ENCODE measurements at regions not wholly inside any gene's neighbourhood (a gene's known extent, or its start where the extent isn't known, plus 50 kb on each side); places are given as distances from the start of the nearest gene placed in this dataset.

DNA sequence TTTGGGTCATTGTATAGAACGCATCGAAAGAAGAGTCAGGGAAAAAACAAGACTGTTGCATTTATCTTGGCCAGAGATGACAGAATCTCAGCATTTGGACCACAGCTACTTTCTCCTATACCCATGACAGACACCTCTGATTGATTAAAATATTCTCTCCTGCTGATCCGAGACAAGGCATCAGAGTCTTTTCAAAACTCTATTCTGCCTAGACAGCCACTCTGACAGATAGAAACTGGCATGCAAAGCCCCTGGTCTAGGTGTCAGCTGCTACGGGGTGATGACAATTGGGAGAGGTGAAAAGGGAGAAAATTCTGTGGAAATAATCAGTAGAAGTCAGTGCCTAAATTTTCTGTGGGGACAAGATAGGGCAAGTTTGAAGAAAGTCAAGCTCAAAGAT, 152.2 kb downstream of the PIK3R1 start:
- DNase-seq, result no peak
- Histone ChIP-seq H3K9ac (ENCODE audit: extremely low read depth, low read length, poor library complexity, severe bottlenecking) (no peak overlapping the region), H3K4me1 (ENCODE audit: control insufficient read depth, insufficient read depth, low read length) (no peaks in the 10 kb centered on the region), H3K36me3 (ENCODE audit: control insufficient read depth, insufficient read depth, low read length) (no peaks in the 10 kb centered on the region), H3K4me3 (ENCODE audit: low read length) (no peak overlapping the region), H3K9me3 (ENCODE audit: control insufficient read depth, low read length) (no peaks in the 10 kb centered on the region), H3K27ac (ENCODE audit: low read depth, low read length) (no peak overlapping the region), H3K27me3 (ENCODE audit: control insufficient read depth, insufficient read depth, low read length, poor library complexity, severe bottlenecking) (no peaks in the 10 kb centered on the region)
- Mint-ChIP-seq H3K27ac (no peak overlapping the region), H3K36me3 (ENCODE audit: low read depth) (no peaks in the 10 kb centered on the region), H3K4me3 (no peak overlapping the region), H3K27me3 (ENCODE audit: insufficient read depth) (no peaks in the 10 kb centered on the region), H3K4me1 (no peaks in the 10 kb centered on the region), H3K9me3 (peaks cover under 1% of the 10 kb centered on the region)
- WGBS, 2 experiments (ENCODE audit: insufficient coverage in 1 of 2, insufficient read length in 1 of 2), result 95 to 100% methylated on average over 1 to 4 of the region's 4 CpGs
- TF ChIP-seq, protein P1, sequence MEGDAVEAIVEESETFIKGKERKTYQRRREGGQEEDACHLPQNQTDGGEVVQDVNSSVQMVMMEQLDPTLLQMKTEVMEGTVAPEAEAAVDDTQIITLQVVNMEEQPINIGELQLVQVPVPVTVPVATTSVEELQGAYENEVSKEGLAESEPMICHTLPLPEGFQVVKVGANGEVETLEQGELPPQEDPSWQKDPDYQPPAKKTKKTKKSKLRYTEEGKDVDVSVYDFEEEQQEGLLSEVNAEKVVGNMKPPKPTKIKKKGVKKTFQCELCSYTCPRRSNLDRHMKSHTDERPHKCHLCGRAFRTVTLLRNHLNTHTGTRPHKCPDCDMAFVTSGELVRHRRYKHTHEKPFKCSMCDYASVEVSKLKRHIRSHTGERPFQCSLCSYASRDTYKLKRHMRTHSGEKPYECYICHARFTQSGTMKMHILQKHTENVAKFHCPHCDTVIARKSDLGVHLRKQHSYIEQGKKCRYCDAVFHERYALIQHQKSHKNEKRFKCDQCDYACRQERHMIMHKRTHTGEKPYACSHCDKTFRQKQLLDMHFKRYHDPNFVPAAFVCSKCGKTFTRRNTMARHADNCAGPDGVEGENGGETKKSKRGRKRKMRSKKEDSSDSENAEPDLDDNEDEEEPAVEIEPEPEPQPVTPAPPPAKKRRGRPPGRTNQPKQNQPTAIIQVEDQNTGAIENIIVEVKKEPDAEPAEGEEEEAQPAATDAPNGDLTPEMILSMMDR (conservative IDR thresholded peaks at IDR 0.05), result no peak

DNA sequence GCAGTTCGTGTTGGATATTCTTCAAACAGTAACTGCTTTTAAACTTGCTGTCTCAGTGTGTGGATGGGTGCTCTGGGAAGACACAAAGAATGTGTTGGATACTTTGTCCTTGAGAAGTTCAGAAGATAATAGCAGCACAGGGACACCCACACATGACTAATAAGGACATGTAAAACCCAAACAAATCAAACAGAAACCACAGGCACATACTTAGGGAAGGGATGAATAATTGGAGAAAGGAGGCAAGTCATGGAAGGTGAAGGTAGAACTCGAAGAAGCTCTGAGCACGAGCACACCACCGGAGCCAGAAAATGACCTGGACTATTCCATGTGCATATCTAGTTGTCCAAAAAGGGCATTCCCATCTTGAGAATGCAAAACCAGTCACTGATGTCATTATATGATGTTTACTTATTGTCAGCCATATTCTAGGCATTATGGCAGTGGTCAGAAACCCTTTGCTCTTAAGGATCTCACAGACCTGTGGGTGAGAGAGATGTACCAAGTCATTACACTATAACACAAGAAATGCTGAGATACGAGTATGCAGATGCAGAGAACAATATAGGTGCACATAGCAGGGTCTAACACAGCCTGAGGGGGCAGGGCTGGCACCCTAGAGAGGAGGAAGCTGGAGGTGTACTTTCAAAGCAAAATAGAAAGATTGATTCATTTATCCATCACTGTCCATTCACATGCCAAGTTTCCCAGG, 152.9 kb downstream of the PIK3R1 start:
- no peaks in the 10 kb centered on the region for H3K4me1 Mint-ChIP-seq
- DNase-seq, result no peak
- H3K9me3 ChIP-seq (ENCODE audit: control insufficient read depth, low read length), result peaks cover 4% of the 10 kb centered on the region
- no peak overlapping the region for H3K4me3 Mint-ChIP-seq
- no peaks in the 10 kb centered on the region for H3K4me1 ChIP-seq (ENCODE audit: control insufficient read depth, insufficient read depth, low read length)
- no peak overlapping the region for H3K27ac Mint-ChIP-seq
- peaks cover 8% of the 10 kb centered on the region for H3K9me3 Mint-ChIP-seq
- no peak overlapping the region for H3K9ac ChIP-seq (ENCODE audit: extremely low read depth, low read length, poor library complexity, severe bottlenecking)
- H3K27me3 Mint-ChIP-seq (ENCODE audit: insufficient read depth), result no peaks in the 10 kb centered on the region
- 91 to 93% methylated on average over 4 to 5 of the region's 5 CpGs for WGBS, 2 experiments (ENCODE audit: insufficient coverage in 1 of 2, insufficient read length in 1 of 2)
- TF ChIP-seq, protein P1 (conservative IDR thresholded peaks at IDR 0.05), result no peak
- no peak overlapping the region for H3K4me3 ChIP-seq (ENCODE audit: low read length)
- H3K36me3 Mint-ChIP-seq (ENCODE audit: low read depth), result no peaks in the 10 kb centered on the region
- no peaks in the 10 kb centered on the region for H3K27me3 ChIP-seq (ENCODE audit: control insufficient read depth, insufficient read depth, low read length, poor library complexity, severe bottlenecking)
- H3K27ac ChIP-seq (ENCODE audit: low read depth, low read length), result no peak overlapping the region
- H3K36me3 ChIP-seq (ENCODE audit: control insufficient read depth, insufficient read depth, low read length), result no peaks in the 10 kb centered on the region

DNA sequence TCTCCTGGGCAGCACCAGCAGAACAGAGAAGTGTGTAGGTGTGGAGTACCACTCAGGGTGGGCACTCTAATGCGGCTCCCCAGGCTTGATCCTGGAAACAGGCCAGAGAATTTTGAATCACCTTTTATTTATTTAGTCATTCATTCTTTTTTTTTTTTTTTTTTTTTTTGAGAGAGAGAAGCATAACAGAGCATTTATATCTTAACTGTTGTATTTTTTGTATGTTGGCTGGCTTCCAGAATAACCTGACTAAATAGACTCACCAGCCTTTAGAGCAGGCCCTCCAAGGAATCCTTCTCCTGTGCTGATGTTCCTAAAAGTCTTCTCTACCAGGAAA, 153.4 kb downstream of the PIK3R1 start:
- DNase-seq, result no peak
- Histone ChIP-seq H3K27ac (ENCODE audit: low read depth, low read length) (no peak overlapping the region), H3K36me3 (ENCODE audit: control insufficient read depth, insufficient read depth, low read length) (no peaks in the 10 kb centered on the region), H3K4me3 (ENCODE audit: low read length) (no peak overlapping the region), H3K4me1 (ENCODE audit: control insufficient read depth, insufficient read depth, low read length) (no peaks in the 10 kb centered on the region), H3K9me3 (ENCODE audit: control insufficient read depth, low read length) (peaks cover 9% of the 10 kb centered on the region), H3K9ac (ENCODE audit: extremely low read depth, low read length, poor library complexity, severe bottlenecking) (no peak overlapping the region), H3K27me3 (ENCODE audit: control insufficient read depth, insufficient read depth, low read length, poor library complexity, severe bottlenecking) (no peaks in the 10 kb centered on the region)
- no peak overlapping the region for H3K27ac Mint-ChIP-seq
- no peaks in the 10 kb centered on the region for H3K27me3 Mint-ChIP-seq (ENCODE audit: insufficient read depth)
- no peaks in the 10 kb centered on the region for H3K36me3 Mint-ChIP-seq (ENCODE audit: low read depth)
- H3K4me1 Mint-ChIP-seq, result no peaks in the 10 kb centered on the region
- TF ChIP-seq, protein P1 (conservative IDR thresholded peaks at IDR 0.05), result no peak
- WGBS, 2 experiments (ENCODE audit: insufficient coverage in 1 of 2, insufficient read length in 1 of 2), result no CpG with 5 or more reads among the region's 1 CpG
- H3K9me3 Mint-ChIP-seq, result peaks cover 9% of the 10 kb centered on the region
- H3K4me3 Mint-ChIP-seq, result no peak overlapping the region
